G401.6 (cell line): ENCODE measurements at regions not wholly inside any gene's neighbourhood (a gene's known extent, or its start where the extent isn't known, plus 50 kb on each side); places are given as distances from the start of the nearest gene placed in this dataset.

Experiments
- FAIRE-seq: peaks from 2 replicates; lab custom pipeline; 2012; peaks lifted over from hg19 to GRCh38; lab: Jason Lieb, UNC

DNA sequence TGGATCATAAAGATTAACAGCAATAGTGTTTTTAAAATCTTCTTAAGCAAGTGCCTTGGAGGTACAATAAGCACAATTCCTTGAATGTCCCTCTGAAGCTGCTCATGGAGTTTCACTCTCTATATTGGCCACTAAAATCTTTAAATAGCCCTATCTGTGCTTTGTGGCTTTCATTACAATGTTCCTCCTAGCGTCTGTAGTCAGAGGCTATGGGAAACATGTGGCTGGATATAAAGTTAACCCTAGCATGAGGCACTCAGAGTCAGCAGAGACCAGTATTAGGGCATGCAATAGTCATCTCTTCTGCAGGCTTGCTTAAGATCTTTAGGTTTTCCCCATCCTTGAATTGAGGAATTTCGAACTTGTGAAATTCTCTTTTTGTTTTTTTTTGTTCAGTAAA is 668.2 kb downstream of the CDH11 start:
- FAIRE-seq, result no peak

DNA sequence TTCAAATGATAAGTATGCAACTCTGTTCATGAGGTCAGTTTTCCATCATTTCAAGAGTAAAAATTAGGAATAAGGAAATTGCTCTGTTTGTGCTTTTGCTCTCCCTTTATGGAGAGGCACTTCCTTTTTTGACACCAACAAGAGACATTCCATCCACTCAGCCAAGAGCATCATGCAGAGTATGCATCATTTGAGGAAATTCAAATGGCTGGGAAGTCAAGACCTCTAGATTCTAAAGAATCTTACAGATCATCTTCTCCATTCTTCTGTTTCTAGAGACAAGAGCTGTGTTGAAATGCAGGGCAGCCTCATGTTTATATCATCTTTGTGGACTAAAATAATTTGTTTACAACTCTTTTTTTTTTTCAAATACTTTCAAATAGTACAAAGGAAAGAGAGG is 669.4 kb downstream of the CDH11 start:
- FAIRE-seq, result no peak

DNA sequence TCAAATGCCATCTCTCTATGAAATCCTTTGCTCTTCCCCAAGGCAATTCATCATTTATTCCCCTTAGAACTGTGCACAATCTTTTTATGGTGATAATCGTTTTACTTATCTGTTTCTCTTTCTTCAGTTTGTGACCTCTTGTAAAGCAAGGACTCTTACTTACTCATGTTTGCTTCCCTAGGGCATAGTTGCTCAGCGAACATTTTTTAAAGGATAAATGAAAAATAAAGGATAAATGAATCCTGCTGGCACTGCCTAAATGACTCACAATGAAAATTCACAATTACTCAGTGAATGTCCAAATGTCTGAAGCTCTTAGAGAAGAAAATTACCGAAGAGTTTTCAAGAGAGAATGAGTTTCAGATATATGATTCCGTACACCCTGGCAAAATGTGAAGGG is 671.7 kb downstream of the CDH11 start:
- FAIRE-seq, result no peak

DNA sequence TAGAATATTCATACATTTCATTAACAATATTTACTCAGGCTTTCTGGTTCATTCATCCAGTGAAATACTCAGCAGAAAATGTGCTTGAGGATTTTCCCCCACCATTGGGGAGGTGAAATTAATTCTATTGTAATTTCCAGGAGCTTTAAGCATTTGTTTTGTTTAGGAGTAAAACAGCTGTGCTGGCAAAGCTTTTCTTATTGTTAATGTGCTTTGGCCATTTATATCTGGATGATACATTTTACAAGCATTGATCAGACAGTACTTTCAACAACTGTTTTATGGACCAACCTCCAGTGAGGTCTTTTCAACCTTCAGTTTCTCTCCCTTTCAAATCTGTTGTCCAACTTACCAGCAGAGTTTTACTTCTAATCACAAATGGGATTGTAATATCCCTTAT is 672.4 kb downstream of the CDH11 start:
- FAIRE-seq, result no peak

DNA sequence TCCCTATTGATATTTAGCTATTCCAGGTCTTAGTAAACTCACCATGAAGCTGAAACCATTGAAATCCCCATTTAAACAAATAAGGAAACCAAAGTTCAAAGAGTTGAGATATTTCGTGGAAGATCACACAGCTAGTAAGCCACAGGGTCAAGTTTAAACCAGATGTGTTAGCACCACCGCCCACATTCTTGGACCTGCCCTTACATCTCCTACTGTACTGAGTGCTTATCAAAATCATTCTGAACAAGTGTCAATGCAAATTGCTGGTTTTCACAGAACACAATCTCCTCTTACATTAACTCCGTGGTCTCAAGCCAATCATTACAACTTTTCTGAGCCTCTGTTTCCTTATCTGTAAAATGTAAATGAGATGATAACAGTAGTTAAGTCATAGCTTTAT is 676.2 kb downstream of the CDH11 start:
- no peak for FAIRE-seq

DNA sequence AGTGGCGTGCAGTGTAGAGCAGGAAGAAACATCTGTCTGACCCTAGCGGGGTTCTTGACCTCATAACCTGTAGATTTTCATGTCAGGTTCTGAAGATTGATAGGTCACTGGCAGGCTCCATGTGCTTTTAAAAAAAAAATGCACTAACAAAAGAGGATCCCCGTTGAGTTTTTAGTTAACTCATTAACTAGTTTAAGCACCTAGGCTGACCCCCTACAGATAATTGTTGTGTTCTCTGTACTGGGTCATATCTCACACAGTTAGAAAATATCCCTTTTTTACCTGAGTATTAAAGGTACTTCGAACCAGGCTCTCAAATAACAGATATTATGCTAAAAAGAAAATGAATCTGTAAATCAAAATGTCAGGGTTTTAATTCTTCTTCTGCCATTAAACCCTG is 676.6 kb downstream of the CDH11 start:
- no peak for FAIRE-seq

DNA sequence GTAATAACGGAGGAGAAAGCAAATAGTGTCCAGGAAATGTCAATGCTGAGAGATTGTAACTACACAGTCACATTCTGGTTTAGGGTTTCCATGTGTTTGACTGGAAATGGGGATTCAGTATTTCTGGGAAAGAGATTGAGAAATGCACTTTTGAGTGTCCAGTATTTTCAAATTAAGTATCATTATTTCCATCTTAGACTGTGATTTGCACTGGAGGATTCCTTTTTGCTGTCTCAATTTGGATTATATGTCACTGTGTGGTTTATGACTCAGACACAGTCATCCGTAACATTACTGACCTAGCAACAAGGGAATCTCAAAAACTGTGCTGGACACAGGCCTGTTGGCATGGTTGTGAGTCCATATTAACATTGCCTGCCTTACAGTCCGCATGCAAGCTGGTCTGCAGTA is 681.4 kb downstream of the CDH11 start:
- no peak for FAIRE-seq

DNA sequence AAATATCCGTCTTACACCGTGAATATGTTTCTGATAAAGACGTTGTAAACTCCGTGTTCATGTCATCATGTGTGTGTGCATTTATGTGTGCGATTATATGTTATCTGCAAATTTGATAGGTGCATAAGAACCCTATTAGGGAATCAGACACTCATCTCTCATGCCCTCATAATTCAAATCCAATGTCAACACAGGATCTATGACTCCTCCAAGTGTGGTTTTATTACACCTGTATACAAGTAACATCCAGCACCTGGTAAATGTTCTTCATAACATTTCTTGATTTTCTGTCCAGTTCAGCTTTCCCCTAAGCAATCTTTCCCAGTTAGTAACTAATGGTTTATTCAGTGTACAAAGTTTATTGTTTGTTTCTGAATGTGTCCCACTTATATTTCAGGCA is 681.9 kb downstream of the CDH11 start:
- FAIRE-seq, result no peak

DNA sequence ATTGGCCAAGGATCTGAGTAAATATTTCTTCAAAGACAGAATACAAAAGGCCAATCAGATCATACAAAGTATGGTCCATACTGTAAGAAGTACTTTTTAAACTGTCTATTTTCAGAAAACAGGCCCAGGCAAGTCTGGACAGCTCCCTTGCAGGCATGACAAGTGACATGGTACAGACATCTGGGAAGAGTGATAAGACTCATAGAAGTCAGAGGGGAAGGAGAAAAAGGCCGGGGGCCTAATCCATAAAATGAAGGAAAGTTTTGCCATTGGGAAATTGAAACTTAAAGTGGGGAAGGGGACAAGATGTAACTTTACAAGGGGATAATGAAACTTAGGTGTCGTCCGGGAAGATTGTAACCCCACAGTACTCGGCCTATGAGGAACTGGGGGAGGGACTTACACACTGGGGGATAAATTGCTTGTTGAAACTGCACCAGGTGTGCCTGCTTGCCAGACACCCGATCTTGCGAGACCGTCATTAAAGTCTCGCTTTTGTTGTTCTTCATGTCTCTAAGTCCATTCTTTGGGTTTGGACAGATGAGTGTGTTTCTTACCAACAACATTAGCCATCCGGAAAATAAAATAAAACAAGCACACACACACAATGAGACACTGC is 684.0 kb downstream of the CDH11 start:
- no peak for FAIRE-seq

DNA sequence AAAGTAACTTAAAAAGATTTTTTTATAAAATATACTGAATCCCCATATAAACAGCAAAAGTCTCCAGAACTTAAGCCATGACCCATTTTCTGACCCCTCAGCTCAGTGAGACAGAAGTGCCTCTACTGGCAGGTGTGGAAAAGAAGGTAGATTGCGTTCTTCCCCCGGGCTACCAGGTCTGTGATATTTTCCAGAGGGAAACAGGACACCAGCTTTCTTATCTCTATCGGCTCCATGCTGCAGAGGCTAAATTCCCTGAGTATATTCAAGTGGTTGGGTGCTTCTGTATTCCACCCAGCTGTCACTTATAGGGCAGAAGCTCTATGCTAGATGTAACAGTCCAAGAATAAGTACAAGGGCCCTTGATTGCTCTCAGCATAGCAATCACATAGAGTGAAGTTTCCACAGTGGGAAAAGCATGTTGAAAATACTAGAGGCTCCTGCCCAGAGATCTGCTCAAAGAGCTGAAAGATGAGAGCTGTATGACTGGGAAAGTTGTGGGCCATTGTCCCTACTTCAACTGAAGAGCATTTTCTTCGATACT is 687.3 kb downstream of the CDH11 start:
- FAIRE-seq, result no peak

DNA sequence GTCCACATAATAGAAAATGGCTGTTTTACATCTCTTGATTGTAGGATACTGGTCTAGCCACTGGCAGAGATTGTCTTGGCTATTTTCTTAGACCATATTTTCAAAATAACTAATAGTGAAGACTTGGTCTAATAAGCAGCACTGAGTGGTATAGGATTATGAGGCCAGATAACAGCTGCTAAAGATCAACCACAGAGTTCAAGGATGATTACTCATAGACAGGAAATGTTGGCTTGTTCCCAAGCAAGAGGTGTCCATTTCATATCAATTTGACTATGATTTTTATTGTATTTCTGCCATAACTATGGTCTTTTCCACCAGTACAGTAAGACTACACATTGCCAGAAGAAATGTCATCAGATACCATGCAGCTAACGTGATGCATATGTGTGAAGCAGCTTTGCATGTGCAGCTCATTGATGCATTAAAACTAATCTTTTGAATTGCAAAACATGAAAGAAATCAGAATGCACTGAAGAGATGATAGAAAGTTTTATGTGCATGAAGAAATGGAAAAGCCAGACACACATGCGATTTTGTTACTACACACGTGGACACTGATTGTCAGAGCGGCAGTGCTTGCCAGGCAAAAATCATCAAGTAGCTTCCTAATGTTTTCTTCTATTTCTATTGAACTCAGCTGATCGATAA is 693.3 kb downstream of the CDH11 start:
- FAIRE-seq, result no peak

DNA sequence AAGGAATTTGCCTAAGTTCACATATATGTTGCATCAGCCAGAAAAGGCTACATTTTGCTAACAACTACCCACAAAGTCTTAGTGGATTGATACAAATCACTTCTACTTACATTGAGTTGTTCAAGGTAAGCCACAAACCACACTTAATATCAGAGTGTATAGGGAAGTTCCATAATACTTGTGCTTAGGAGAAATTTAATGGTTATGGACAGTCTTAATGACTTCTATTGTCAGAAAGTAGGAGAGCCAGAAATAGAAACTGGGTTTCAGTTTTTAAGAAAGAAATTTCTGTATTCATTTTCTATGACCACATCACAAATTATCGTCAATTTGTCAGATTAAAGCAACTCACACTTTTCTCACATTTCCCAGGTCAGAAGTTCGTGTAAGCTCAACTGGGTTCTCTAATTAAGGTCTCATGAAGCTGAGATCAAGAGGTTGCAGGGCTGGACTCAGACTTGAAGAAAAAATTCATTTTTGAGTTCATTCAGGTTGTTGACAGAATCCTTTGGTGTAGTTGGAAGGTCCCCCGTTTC is 695.7 kb downstream of the CDH11 start:
- FAIRE-seq, result no peak

DNA sequence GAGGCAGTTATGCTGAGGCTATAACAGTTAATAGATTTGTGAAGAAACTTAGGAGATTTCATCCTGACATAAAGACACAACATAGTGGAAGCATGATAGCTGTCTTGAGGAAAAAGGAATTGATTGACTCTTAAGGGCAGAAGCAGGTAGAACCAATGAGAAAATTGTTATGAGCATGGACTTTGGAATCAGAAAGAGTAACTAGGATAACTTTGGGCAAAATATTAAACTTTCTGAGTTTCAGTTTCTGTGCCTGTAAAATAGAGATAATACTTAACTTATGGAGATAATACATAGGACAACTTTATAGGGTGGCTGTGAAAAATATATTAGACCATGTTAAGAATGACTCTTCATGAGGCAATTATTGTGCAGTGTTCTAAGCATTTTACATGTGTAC is 696.5 kb downstream of the CDH11 start:
- FAIRE-seq, result no peak

DNA sequence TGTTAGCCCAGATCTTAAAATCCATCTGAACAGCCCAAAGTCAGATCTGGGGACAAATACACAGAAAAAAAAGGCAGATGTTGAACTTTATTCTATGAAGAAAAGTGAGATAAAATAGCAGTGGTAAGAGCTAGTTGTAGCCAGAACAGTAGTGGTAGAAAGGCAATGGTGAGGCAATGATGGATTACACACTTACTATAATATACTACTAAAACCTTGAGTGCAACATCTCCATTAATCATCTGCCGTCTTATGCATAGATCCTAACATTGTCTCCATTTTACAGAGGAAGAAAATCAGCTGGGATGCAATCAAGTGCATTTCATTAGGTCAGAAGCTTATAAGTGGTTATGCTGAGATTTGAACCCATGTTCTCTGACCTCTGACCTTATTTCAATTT is 699.6 kb downstream of the CDH11 start:
- FAIRE-seq, result no peak

DNA sequence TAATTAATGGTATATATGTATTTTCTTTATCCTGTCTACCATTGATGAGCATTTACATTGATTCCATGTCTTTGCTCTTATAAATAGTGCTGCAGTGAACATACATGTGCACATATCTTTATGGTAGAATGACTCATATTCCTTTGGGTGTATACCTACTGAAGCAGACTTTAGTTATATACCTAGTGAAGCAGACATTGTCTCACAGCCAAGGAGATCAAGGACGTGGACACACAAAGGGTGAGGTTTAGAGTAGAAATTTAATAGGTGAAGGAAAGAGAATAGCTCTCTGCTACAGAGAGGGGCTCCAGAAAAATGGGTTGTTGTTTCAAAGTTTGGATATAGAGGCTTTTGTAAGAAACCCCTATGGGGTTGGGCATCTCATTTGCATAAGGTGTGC is 700.3 kb downstream of the CDH11 start:
- FAIRE-seq, result no peak

DNA sequence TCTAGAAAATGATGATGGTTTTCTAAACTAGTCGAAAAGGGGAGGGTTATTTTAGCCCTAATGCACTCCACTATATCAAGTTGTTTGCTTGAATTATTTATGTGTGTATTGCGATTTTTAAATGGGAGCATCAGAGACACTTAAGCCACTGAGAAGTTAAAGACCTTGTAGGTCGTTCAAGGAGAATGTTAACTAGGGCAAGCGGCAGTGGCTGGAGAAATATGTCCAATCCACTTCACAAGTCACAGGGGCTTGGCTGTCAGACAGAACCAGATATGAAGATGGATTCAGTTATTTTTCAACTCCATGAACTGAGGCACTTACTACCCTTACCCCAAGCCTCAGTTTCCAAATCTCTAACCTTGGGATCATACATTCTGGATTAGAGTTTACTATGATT is 702.0 kb downstream of the CDH11 start:
- FAIRE-seq, result no peak

DNA sequence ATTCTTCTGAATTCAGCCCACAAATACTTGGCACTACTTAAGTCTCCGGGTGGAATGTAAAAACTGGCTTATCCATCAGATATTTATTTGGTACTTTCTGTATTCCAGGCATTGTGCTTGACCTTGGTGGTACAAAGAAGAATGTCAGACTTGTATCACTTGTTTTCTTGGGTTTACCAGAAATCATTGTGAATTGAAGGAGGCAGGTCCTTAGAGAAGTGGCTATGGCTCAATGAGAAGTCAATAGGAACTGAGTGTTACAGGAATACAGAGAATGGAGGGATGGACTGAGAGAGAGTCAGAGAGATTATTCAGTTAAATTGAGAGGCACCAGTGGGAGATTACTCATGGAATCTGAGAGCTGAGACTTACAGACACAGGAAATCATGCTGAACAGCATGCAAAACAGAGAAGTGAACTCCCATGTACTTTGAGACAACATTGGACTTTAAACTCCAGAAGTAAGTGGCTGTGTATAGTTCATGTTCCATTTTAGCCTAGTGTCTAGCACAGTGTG is 704.1 kb downstream of the CDH11 start:
- no peak for FAIRE-seq

DNA sequence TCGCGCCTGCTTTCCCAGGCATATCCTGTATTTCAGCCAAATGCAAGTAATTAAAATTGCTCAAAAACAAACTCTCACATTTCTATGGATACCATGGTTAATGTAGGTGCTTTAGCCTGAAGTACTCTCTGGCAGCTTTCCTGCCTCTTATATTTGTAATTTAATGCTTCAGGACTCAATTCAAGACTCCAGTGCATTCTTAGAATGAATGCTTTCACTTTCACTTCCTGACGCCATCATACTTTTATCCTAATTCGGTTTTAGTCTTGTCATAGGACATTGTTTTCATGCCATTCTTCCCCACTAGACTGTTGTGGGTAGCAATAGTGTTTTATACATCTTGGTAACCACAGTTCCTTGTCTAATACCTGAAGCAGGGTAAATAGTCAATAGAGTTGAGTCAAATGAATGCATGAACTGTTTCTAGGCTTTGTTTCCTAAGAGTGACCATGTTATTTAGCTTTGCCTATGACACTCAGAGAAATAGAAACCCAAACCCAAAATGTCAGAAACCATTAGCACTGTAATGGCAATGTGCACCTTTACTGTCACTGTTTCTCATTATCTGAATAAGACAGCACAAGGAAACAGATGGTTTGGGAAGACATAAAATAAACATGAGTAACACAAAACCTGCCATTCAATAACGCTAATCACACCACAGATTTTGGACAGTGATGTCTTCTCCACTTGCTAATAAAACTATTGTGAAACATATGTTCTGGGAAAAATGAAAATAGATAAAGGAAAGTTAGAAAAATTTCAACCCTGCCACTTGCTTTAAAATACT is 705.5 kb downstream of the CDH11 start:
- no peak for FAIRE-seq

DNA sequence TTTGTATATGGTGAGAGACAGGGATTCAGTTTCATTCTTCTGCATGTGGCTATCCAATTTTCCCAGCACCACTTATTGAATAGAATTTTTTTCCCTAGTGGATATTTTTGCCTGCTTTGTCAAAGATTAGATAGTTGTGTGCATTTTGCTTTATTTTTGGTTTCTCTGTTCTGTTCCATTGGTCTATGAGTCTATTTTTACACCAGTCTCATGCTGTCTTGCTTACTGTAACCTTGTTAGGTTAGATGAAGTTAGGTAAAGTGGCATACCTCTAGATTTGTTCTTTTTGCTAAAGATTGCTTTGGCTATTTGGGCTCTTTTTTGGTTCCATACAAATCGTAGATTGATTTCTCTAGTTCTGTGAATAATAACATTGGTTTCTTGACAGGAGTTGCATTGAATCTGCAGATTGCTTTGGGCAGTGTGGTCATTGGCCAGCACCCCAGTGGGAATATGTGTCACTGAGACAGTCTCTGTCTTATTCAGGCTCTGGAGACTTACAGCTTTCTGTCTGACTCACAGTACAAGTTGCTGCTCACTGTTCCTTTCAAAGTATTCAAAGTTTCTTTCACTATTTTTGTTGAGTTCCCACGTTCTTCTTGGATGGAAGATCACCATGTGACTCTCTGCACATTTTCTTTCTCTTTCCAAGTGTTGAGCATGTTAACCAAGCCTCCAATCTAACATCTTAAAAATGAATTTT is 709.1 kb downstream of the CDH11 start:
- FAIRE-seq, result no peak

DNA sequence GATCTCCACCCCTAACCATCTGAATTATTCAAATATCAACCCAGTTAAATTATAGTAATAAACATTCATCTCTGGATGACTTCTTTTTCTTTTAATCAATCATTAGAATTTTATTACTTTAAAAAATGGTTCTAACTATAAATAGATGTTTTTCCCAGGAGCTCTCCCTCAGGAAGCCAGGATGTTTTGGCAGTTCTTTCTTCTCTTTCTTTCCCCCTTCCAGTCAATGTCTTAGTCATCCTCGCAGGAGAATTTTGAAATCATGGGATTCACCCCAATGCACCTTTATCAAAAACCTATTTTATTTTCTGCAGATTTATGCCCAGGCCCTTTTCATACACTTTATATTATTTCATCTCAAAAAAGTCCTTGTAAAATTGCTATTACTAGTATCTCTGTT is 711.6 kb downstream of the CDH11 start:
- no peak for FAIRE-seq

DNA sequence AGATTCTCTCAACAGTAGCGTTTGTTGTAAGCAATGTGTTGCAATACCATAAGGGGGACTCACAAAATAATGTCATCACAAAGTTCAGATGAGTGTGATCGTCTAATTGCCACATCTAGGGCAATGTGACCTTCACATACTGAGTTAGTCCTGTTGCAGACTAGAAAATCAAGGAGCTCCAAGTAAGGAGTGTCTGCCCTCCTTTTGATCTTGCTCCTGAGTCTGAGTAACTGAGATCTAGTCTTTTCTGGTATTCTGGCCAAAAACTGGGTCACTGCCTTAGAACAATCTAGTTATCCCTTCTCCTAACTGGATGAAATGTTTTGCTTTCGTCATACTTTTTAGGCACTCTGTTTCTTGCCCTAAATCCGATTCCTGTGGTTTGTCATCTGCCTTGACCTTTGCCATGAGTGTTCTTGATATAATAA is 712.1 kb downstream of the CDH11 start:
- no peak for FAIRE-seq

DNA sequence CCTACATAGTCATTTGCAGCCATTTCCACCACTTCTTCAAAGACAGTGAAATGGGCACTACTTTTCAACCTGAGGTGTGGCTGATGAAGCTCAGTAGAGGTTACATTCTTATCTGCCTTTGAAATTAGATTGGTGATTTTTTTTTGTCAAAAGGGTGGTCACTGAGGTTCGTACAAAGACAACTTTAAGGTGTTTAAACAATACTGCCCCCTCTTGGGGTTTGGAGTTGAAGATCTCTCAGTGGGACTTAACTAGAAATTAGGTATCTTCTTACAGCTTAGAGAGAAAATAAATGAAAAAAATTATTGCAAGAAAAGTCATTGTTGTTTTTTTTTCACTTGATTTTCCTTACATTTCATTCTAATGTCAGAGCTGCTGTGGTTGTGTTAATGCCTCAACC is 713.2 kb downstream of the CDH11 start:
- FAIRE-seq, result no peak
